NB4 (cell line): ENCODE measurements at regions not wholly inside any gene's neighbourhood (a gene's known extent, or its start where the extent isn't known, plus 50 kb on each side); places are given as distances from the start of the nearest gene placed in this dataset.
"Not testable (repeated sequence)": the region's sequence is repeated elsewhere in the genome, so short reads cannot be mapped to it uniquely, and the experiment has no call there.

ENCODE experiments used
- DNase-seq: peaks from one replicate; pipeline ENCODE4 v3.0.0; 2010; ENCODE audit warnings: low read depth
- H3K4me3 ChIP-seq: one replicate; pipeline ENCODE4 v1.5.1; 2011; ENCODE audit warnings: mild to moderate bottlenecking, low read depth, low read length, moderate library complexity
- CTCF ChIP-seq: IDR thresholded peaks from one replicate; pipeline ENCODE4 v1.5.1; 2012; ENCODE audit warnings: low read depth, low read length
- MYC ChIP-seq: IDR thresholded peaks from 2 replicates; pipeline ENCODE4 v1.6.1; 2011; ENCODE audit warnings: low read depth, low read length
- POLR2A ChIP-seq: IDR thresholded peaks from 2 replicates; pipeline ENCODE4 v1.6.1; 2011; ENCODE audit warnings: mild to moderate bottlenecking; ENCODE audit not compliant: insufficient read length; ENCODE audit errors: extremely low read depth
- TF ChIP-seq, protein P1 (sequence below): IDR thresholded peaks from 2 replicates; pipeline ENCODE4 v1.6.1; 2011; ENCODE audit warnings: low read depth, low read length

- TF ChIP-seq CTCF (no peak), POLR2A (no peak), MYC (no peak)
- TF ChIP-seq, protein P1, sequence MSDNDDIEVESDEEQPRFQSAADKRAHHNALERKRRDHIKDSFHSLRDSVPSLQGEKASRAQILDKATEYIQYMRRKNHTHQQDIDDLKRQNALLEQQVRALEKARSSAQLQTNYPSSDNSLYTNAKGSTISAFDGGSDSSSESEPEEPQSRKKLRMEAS: no peak
- no peak overlapping the region for H3K4me3 ChIP-seq
- no peak for DNase-seq
Measured at GRCh38 chr5:104024538-104024937, 461.9 kb upstream of the NUDT12 start.

- TF ChIP-seq CTCF (no peak), MYC (no peak), POLR2A (no peak)
- TF ChIP-seq, protein P1: no peak
- no peak for DNase-seq
- no peak overlapping the region for H3K4me3 ChIP-seq
Measured at GRCh38 chr5:104023739-104024138, 461.1 kb upstream of the NUDT12 start.

GRCh38 chr5:104019956-104020355 is 457.4 kb upstream of the NUDT12 start:
- DNase-seq: no peak
- no peak overlapping the region for H3K4me3 ChIP-seq
- TF ChIP-seq CTCF (no peak), MYC (no peak)

- TF ChIP-seq, protein P1: no peak
- no peak for TF ChIP-seq POLR2A
- no peak for TF ChIP-seq CTCF
- no peak for TF ChIP-seq MYC
- no peak for DNase-seq
- H3K4me3 ChIP-seq: no peak overlapping the region
Measured at GRCh38 chr5:104018299-104018698, 455.7 kb upstream of the NUDT12 start.

DNA sequence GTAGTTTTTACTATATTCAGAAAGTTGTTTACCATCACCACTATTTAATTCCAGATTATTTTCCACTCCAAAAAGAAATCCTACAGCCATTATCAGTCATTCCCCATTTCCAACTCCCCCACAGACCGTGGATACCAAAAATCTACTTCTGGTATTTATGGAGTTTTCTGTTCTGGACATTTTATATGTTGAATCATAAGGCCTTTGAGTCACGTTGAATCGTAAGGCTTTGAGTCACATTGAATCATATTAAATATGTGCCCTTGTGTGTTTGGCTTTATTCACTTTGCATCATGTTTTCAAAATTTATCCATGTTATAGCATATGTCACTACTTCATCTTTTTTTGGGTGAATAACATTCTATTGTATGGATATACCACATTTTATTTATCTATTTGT is 454.1 kb upstream of the NUDT12 start:
- TF ChIP-seq POLR2A: no peak
- TF ChIP-seq, protein P1: no peak
- no peak for TF ChIP-seq CTCF
- no peak for TF ChIP-seq MYC
- H3K4me3 ChIP-seq: no peak overlapping the region
- no peak for DNase-seq

DNA sequence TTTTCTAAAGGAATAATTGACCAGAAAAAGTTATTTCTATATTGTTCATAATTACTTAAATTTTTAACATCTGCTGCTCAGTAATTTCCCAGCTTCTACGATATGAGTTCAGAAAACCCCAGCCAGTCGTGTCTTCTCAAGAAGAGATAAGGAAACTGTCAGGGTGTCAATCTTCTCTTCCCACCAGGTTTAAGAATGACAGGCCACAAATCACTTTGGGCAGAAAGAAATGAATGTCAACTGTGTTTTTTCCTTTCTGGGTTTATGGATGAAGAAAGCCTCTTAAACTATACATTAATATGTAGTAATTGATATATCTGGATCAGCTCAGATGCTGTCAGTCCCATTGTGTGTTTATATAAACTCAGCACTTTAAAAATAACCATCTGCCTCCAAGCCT is 453.2 kb upstream of the NUDT12 start:
- TF ChIP-seq MYC (no peak), POLR2A (no peak), CTCF (no peak)
- TF ChIP-seq, protein P1: no peak
- DNase-seq: no peak
- no peak overlapping the region for H3K4me3 ChIP-seq

GRCh38 chr5:104002783-104003182 is 440.2 kb upstream of the NUDT12 start:
- not testable (repeated sequence) for H3K4me3 ChIP-seq, DNase-seq
